ENCODE measurements at regions not wholly inside any gene's neighbourhood (a gene's known extent, or its start where the extent isn't known, plus 50 kb on each side); places are given as distances from the start of the nearest gene placed in this dataset.

DNA sequence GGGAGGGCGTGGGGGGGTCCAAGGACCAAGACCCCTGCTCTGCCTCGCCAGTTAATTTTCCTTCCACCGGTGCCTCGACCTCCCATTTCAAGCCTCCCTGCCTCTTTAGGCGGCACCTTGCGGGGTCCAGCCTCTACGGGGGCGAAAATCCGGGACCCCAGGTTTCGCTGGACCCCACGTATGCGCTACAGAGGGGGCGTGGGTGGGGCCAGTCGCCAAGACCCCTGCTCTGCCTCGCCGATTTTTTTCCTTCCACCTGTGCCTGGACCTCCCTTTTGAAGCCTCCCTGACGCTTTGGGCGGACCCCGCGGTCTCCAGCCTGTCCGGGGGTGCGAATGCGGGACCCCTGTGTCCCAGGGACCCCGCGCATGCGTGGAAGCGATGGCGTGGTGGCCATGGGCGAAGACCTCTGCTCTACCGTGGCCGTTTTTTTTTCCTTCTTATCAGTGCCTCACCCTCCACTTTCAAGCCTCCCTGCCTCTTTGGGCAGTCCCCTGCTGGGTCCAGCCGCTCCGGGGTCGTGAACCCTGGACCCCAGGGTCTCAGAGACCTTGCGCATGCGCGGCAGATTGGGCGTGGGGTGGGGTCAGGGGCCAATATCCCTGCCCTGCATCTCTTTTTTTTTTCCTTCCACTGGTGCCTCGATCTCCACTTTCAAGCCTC, 324.2 kb downstream of the ALG10 start:
- no peak for DNase-seq (ENCODE audit: low read depth)

DNA sequence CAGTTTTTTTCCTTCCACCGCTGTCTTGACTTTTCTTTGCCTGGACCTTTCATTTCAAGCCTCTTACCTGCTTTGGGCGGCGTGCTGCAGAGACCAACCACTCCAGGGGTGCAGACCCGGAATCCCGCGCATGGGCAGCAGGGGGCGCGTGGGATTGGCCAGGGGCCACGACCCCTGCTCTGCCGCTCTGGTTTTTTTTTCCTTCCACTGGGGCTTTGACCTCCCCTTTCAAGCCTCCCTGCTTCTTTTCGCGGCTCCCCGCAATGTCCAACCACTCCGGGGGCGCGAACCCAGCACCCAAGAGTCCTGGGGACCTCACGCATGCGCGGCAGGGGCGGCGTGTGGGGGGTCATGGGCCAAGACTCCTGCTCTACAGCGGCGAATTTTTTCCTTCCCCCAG, 325.1 kb downstream of the ALG10 start:
- DNase-seq (ENCODE audit: low read depth) = no peak

DNA sequence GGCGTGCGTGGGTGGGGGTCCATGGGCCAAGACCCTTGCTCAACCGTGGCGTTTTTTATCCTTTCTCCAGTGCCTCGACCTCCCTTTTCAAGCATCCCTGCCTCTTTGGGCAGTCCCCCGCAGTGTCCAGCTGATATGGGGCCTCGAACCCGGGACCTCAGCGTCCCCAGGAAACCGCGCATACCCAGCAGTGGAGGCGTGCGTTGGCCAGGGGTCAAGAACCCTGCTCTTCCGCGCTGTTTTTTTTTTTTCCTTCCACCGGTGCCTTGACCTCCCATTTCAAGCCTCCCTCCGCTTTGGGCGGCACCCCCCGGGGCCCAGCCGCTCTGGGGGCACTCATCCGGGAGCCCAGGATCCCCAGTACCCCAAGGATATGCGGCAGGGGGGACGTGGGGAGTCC, 325.8 kb downstream of the ALG10 start:
- no peak for DNase-seq (ENCODE audit: low read depth)

DNA sequence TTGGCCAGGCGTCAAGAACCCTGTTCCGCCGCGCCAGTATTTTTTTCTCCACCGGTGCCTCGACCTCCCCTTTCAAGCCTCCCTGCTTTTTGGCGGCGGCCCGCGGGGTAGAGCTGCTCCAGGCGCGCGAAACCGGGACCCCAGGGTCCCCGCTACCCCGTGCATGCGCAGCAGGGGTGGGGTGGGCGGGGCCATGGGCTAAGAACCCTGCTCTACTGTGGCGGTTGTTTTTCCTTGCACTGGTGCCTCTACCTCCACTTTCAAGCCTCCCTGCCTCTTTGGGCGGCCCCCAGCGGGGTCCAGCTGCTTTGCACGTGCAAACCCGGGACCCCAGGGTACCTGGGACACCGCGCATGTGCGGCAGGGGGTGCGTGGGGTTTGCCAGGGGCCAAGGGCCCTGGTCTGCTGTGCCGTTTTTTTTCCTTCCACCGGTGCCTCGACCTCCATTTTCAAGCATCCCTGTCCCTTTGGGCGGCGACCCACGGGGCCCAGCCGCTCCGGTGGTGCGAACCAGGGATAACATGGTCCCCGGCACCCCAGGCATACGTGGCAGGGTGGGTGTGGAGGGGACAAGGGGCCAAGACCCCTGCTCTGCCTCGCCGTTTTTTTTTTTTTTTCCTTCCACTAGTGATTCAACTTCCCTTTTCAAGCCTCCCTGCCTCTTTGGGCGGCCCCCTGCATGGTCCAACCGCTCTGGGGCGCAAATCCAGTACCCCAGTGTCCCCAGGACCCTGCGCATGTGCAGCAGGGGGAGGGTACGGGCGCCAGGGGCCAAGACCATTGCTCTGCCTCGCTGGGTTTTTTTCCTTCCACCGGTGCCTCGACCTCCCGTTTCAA, 326.8 kb downstream of the ALG10 start:
- DNase-seq (ENCODE audit: low read depth) = no peak

DNA sequence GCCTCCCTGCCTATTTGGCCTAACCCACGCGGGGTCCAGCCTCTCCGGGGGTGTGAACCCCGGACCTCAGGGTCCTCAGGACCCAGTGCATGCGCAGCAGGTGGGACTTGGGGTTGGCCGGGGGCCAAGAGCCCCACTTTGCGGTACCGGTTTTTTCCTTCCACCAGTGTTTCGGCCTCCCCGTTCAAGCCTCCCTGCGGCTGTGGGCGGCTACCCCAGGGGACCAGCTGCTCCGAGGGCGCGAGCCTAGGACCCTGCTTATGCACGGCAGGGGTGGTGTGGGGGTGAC, 327.3 kb downstream of the ALG10 start:
- no peak for DNase-seq (ENCODE audit: low read depth)

DNA sequence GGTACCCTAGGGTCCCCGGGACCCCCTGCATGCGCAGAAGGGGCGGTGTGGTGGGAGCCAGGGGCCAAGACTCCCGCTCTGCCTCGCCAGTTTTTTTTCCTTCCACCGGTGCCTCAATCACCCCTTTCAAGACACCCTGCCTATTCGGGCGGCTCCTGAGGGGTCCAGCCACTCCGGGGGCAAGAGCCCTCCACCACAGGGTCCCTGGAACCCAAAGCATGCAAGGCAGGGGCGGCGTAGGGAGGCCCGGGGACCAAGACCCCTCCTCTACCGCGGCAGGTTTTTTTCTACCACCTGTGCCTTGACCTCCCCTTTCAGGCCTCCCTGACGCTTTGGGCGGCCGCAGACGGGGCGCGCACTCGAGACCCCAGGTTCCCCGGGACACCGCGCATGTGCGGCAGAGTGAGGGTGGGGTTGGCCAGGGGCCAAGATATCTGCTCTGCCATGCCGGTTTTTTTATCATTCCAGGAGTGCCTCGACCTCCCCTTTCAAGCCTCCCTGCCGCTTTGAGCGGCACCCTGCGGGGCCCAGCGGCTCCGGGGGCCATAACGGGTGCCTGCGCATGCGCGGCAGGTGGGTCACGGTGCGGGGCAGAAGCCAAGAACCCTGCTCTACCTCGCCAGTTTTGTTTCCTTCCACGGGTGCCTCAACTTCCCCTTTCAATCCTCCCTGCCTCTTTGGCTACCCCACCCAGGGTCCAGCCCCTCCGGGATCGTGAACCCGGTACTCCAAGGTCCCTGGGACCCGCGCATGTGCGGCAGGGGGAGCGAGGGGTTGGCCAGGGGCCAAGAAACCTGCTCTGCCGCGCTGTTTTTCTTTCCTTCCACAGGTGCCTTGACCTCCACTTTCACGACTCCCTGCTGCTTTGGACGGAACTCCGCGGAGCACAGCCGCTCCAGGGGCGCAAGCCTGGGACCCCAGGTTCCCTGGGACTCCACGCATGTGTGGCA, 328.1 kb downstream of the ALG10 start:
- DNase-seq (ENCODE audit: low read depth) = no peak

DNA sequence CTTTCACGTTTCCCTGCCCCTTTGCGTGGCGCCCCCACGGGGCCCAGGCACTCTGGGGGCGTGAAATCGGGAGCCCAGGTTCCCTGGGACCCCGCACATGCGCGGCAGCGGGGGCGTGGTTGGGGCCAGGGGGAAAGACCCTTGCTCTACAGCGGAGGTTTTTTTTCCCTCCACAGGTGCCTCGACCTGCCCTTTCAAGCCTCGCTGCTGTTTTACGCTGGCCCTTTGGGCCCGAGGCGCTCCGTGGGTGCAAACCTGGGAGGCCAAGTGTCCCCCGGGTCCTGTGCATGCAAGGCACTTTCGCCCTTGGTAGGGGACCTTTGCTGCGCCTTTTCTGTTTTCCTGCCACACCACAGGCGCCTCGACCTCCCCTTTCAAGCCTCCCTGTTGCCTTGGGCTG, 329.8 kb downstream of the ALG10 start:
- DNase-seq (ENCODE audit: low read depth) = no peak

DNA sequence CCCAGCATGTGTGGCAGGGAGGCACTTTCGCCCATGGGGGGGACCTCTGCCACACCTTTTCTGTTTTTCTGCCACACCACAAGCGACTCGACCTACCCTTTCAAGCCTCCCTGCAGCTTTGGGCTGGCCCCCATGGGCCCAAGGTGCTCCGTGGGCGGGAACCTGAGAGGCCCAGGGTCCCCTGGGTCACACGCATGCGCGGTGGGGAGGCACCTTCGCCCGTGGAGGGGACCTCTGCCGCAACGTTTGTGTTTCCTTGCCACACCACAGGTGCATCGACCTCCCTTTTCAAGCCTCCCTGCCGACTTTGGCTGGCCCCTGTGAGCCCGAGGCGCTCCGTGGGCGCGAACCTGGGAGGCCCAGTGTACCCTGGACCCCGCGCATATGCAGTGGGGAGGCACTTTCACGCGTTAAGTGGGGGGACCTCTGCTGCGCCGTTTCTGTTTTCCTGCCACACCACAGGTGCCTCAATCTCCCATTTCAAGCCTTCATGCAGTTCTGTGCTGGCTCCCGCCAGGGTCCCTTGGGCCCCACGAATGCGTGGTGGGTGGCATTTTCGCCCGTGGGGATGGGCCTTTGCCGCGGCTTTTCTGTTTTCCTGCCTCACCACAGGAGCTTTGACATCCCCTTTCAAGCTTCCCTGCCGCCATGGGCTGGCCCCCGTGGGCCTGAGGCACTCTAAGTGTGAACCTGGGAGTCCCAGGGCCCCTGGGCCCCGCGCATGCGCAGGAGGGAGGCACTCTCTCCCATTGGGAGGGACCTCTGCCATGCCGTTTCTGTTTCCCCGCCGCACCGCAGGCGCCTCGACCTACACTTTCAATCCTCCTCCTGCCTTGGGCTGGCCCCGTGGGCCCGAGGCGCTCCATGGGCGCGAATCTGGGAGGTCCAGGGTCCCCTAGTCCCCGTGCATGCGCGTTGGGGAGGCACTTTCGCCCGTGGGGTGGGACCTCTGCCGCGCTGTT, 332.2 kb downstream of the ALG10 start:
- no peak for DNase-seq (ENCODE audit: low read depth)

DNA sequence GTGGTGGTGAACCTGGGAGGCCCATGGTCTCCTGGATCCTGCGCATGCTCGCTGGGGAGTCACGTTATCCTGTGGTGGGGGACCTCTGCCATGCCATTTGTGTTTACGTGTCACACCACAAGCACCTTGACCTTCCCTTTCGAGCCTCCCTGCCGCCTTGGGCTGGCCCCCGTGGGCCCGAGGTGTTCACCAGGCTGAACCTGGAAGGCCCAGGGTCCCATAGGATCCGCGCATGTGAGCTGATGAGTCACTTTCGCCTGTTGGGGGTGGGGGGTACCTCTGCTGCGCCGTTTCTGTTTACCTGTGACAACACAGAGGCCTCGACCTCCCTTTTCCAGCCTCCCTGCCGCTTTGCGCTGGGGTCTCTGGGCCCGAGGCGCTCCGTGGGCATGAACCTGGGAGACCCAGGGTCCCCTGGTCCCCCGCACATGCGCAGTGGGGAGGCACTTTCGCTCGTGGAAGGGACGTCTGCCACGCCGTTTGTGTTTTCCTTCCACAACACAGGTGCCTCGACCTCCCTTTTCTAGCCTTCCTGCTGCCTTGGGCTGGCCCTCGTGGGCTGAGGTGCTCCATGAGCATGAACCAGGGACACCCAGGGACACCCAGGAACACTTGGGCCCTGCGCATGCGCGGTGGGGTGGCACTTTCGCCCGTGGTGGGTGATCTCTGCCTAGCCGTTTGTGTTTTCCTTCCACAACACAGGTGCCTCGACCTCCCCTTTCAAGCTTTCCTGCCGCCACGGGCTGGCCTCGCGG, 334.1 kb downstream of the ALG10 start:
- no peak for DNase-seq (ENCODE audit: low read depth)

DNA sequence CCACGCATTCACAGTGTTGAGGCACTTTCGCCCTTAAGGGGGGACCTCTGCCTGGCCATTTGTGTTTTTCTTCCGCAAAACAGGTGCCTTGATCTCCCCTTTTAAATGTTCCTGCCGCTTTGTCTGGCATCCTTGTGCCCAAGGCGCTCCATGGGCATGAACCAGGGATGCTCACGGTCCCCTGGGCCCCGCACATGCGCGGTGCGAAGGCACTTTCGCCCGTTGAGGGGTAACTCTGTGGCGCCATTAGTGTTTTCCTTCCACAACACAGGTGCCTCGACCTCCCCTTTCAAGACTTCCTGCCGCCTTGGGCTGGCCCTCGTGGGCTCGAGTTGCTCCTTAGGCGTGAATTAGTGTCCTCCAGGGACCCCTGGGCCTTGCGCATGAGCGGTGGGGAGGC, 335.5 kb downstream of the ALG10 start:
- DNase-seq (ENCODE audit: low read depth) = no peak

DNA sequence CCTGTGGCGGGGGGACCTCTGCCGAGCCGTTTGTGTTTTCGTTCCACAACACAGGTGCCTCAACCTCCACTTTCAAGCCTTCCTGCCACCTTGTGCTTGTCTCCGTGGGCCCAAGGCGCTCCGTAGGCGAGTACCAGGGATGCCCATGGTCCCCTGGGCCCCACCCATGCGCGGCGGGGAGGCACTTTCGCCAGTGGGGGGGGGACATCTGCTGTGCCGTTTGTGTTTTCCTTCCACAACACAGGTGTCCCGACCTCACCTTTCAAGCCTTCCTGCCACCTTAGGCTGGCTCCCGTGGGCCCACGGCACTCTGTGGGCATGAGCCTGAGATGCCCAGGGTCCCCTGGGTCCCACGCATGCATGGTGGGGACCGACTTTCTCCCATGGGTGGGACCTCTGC, 335.9 kb downstream of the ALG10 start:
- no peak for DNase-seq (ENCODE audit: low read depth)

DNA sequence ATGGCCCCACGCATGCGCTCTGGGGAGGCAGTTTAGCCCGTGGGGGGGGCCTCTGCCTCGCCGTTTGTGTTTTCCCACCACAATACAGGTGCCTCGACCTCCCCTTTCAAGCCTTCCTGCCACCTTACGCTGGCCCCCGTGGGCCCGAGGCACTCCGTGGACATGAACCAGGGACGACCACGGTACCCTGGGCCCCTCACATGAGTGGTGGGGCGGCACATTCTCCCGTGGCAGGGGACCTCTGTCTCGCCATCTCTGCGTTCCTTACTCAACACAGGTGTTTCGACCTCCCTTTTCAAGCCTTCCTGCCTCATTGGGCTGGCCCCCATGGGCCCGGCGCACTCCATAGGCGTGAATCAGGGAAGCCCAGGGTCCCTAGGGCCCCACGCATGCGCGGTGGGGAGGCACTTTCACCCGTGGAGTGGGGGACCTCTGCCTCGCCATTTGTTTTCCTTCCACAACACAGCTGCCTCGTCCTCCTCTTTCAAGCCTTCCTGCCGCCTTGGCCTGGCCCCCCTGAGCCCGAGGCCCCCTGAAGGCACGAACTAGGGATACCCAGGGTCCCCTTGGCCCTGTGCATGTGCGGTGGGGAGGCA, 339.5 kb downstream of the ALG10 start:
- no peak for DNase-seq (ENCODE audit: low read depth)

DNA sequence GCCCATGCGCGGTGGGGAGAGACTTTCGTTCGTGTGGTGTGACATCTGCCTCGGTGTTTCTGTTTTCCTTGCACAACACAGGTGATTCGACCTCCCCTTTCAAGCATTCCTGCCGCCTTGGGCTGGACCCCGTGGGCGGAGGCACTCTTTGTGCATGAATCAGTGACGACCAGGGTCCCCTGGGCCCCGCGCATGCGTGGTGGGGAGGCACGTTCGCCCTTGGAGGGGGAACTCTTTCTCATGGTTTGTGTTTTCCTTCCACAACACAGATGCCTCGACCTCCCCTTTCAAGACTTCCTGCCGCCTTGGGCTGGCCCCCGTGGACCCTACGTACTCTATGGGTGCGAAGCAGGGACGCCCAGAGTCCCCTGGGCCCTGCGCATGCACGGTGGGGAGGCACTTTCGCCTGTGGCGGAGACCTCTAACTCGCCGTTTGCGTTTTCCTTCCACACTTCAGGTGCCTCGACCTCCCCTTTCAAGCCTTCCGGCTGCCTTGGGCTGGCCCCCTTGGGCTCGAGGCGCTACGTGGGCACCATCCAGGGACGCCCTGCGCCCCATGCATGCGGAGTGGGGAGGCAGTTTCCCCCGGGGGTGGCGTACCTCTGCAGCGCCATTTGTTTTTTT, 340.9 kb downstream of the ALG10 start:
- DNase-seq (ENCODE audit: low read depth) = no peak

DNA sequence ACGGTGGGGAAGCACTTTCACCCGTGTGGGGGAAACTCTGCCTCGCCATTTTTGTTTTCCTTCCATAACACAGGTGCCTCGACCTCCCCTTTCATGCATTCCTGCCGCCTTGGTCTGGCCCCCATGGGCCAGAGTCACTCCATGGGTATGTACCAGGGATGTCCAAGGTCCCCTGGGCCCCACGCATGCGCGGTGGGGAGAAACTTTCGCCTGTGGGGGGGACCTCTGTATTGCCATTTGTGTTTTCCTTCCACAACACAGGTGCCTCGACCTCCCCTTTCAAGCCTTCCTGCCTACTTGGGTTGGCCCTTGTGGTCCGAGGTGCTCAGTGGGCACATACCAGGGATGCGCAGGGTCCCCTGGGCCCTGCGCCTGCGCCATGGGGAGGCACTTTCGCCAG, 345.8 kb downstream of the ALG10 start:
- no peak for DNase-seq (ENCODE audit: low read depth)

DNA sequence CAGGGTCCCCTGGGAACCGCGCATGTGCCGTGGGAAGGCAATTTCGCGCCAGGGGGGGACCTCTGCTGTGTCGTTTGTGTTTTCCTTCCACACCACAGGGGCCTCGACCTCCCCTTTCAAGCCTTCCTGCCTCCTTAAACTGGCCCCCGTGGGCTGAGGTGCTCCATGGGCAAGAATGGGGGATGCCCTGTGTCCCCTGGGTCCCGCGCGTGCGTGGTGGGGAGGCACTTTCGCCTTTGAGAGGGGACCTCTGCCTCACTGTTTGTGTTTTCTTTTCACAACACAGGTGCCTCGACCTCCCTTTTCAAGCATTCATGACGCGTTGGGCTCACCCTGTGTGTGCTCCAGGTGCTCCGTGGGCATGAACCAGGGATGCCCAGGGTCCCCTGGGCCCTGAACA, 348.8 kb downstream of the ALG10 start:
- no peak for DNase-seq (ENCODE audit: low read depth)

DNA sequence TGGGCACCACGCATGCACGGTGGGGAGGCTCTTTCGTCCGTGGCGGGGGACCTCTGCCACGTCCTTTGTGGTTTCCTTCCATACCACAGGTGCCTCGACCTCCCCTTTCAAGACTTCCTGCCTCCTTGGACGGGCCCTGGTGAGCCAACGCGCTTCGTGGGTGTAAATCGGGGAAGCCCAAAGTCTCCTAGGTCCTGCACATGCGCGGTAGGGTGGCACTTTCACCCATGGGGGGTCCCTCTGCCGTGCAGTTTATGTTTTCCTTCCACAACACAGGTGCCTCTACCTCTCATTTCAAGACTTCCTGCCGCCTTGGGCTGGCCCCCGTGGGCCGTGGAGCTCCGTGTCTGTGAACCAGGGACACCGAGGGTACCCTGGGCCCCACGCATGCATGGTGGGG, 349.7 kb downstream of the ALG10 start:
- no peak for DNase-seq (ENCODE audit: low read depth)

DNA sequence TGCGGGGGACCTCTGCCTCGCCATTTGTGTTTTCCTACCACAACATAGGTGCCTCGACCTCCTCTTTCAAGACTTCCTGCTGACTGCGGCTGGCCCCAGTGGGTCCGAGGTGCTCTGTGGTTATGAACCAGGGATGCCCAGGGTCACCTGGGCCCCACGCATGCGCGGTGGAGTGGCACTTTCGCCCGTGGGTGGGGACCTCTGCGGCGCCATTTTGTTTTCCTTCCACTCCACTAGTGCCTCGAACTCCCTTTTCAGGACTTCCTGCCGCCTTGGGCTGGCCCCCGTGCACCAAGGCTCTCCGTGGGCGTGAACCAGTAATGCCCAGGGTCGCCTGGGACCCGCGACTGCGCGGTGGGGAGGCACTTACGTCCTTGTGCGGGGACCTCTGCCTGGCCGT, 351.6 kb downstream of the ALG10 start:
- DNase-seq (ENCODE audit: low read depth) = no peak

DNA sequence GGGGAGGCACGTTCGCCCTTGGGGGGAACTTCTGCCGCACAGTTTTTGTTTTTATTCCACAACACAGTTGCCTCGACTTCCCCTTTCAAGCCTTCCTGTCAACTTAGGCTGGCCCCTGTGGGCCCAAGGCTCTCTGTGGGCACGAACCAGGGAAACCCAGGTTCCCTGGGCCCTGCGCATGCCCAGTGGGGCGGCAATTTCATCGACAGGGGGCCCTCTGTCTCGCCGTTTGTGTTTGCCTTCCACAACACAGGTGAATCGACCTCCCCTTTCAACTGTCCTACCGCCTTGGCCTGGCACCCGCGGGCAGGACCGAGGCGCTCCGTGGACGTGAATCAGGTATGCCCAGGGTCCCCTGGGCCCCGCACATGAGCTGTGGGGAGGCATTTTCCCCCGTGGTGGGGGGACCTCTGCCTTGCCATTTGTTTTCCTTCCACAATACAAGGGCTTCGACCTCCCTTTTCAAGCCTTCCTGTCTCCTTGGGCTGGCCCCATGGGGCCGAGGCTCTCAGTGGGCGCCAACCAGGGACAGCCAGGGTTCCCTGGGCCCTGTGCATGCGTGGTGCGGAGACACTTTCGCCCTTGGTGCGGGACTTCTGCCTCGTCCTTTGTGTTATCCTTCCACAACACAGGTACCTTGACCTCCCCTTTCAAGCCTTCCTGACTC, 354.0 kb downstream of the ALG10 start:
- no peak for DNase-seq (ENCODE audit: low read depth)

DNA sequence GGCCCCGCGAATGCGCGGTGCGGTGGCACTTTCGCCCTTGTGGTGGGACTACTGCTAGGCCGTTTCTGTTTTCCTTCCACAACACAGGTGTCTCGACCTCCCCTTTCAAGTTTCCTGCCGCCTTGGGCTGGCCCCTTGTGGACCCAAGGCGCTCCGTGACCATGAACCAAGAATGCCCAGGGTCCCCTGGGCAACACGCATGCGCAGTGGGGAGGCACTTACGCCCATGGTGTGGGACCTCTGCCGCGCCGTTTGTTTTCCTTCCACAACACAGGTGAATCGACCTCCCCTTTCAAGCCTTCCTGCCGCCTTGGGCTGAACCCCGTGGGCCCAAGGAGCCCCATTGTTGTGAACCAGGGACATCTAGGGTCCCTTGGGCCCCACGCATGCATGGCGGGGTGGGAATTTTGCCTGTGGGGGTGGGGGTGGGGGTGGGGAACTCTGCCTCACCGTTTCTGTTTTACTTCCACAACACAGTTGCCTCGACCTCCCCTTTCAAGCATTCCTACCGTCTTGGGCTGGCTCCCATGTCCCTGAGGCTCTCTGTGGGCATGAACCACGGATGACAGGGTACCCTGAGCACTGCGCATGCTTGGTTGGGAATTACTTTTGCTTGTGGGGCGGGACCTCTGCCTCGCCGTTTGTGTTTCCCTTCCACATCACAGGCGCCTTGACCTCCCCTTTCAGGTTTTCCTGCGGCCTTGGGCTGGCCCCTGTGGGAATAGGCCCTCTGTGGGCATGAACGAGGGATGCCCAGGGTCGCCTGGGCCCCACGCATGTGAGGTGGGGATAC, 355.1 kb downstream of the ALG10 start:
- DNase-seq (ENCODE audit: low read depth) = no peak
